ENCODE measurements at regions not wholly inside any gene's neighbourhood (a gene's known extent, or its start where the extent isn't known, plus 50 kb on each side); places are given as distances from the start of the nearest gene placed in this dataset.
A peak's percentile ranks its signal among the peaks of the same experiment; 100 is the strongest.

- ChIA-PET POLR2A (no interaction called here), CTCF (no interaction called here)
- no peak for DNase-seq
- no peak for ATAC-seq
- no peak overlapping the region for H3K27ac Mint-ChIP-seq
- no peaks in the 10 kb centered on the region for H3K4me1 Mint-ChIP-seq (ENCODE audit: low read depth)
- no peaks in the 10 kb centered on the region for H3K27me3 Mint-ChIP-seq (ENCODE audit: low read depth)
- no peaks in the 10 kb centered on the region for H3K9me3 Mint-ChIP-seq (ENCODE audit: insufficient read depth)
- H3K36me3 Mint-ChIP-seq (ENCODE audit: low read depth) = peaks cover 45% of the 10 kb centered on the region
- no peak overlapping the region for H3K4me3 Mint-ChIP-seq
These were observed 1163.3 kb downstream of the VRK1 start for GRCh38 chr14:97960436-97960835.

- H3K4me1 Mint-ChIP-seq (ENCODE audit: low read depth) = peaks cover 39% of the 10 kb centered on the region
- ChIA-PET CTCF (no interaction called here), POLR2A (no interaction called here)
- no peak overlapping the region for H3K27ac Mint-ChIP-seq
- ATAC-seq = no peak
- H3K4me3 Mint-ChIP-seq = no peak overlapping the region
- DNase-seq = peak; percentile 41
- H3K36me3 Mint-ChIP-seq (ENCODE audit: low read depth) = peaks cover 50% of the 10 kb centered on the region
- H3K9me3 Mint-ChIP-seq (ENCODE audit: insufficient read depth) = peaks cover 24% of the 10 kb centered on the region
- H3K27me3 Mint-ChIP-seq (ENCODE audit: low read depth) = no peaks in the 10 kb centered on the region
These were observed 1173.0 kb downstream of the VRK1 start for GRCh38 chr14:97970222-97970621.

- no peak for ATAC-seq
- no peaks in the 10 kb centered on the region for H3K27me3 Mint-ChIP-seq (ENCODE audit: low read depth)
- ChIA-PET CTCF (no interaction called here), POLR2A (no interaction called here)
- peak overlapping the region; percentile 95 for H3K27ac Mint-ChIP-seq
- H3K4me1 Mint-ChIP-seq (ENCODE audit: low read depth) = peaks cover 58% of the 10 kb centered on the region
- peaks cover 22% of the 10 kb centered on the region for H3K36me3 Mint-ChIP-seq (ENCODE audit: low read depth)
- H3K4me3 Mint-ChIP-seq = peak overlapping the region; percentile 93
- DNase-seq = no peak
- H3K9me3 Mint-ChIP-seq (ENCODE audit: insufficient read depth) = peaks cover 5% of the 10 kb centered on the region
These were observed 1178.0 kb downstream of the VRK1 start for GRCh38 chr14:97975216-97975615.

- peak overlapping the region; percentile 95 for H3K27ac Mint-ChIP-seq
- H3K4me3 Mint-ChIP-seq = peak overlapping the region; percentile 93
- no peak for DNase-seq
- no peaks in the 10 kb centered on the region for H3K27me3 Mint-ChIP-seq (ENCODE audit: low read depth)
- CTCF ChIA-PET = interaction anchor here (1.3 to 6.1 kb wide), 5 partner anchors 16 to 1290 kb away, joined by 3 to 114 read pairs (median 6); no protein-coding TSS in a partner anchor
- peaks cover 51% of the 10 kb centered on the region for H3K4me1 Mint-ChIP-seq (ENCODE audit: low read depth)
- peaks cover 18% of the 10 kb centered on the region for H3K36me3 Mint-ChIP-seq (ENCODE audit: low read depth)
- H3K9me3 Mint-ChIP-seq (ENCODE audit: insufficient read depth) = no peaks in the 10 kb centered on the region
- POLR2A ChIA-PET = interaction anchor here (0.6 to 3.9 kb wide), 7 partner anchors 18 to 1286 kb away, joined by 3 to 54 read pairs (median 3); no protein-coding TSS in a partner anchor
- ATAC-seq = no peak
These were observed 1178.8 kb downstream of the VRK1 start for GRCh38 chr14:97975962-97976361.

GRCh38 chr14:97976861-97977260 lies 1179.7 kb downstream of the VRK1 start:
- Mint-ChIP-seq H3K4me1 (ENCODE audit: low read depth) (peaks cover 56% of the 10 kb centered on the region), H3K36me3 (ENCODE audit: low read depth) (peaks cover 19% of the 10 kb centered on the region), H3K27me3 (ENCODE audit: low read depth) (no peaks in the 10 kb centered on the region), H3K27ac (peak overlapping the region; percentile 95), H3K4me3 (peak overlapping the region; percentile 93), H3K9me3 (ENCODE audit: insufficient read depth) (no peaks in the 10 kb centered on the region)
- ATAC-seq = no peak
- ChIA-PET POLR2A (interaction anchor here (0.6 to 3.9 kb wide), 9 partner anchors 17 to 1292 kb away, joined by 3 to 54 read pairs (median 6); no protein-coding TSS in a partner anchor), CTCF (interaction anchor here (1.3 to 6.1 kb wide), 10 partner anchors 15 to 1289 kb away, joined by 3 to 114 read pairs (median 10); no protein-coding TSS in a partner anchor)
- peak; percentile 42 for DNase-seq

GRCh38 chr14:97977651-97978261 lies 1180.6 kb downstream of the VRK1 start:
- H3K4me3 Mint-ChIP-seq = peak overlapping the region; percentile 93
- no peaks in the 10 kb centered on the region for H3K9me3 Mint-ChIP-seq (ENCODE audit: insufficient read depth)
- ChIA-PET POLR2A (interaction anchor here (0.5 to 3.9 kb wide), 25 partner anchors 15 to 1294 kb away, joined by 3 to 54 read pairs (median 4); partner anchors contain the start of gene BCL11B), CTCF (interaction anchor here (0.6 to 6.1 kb wide), 48 partner anchors 11 to 1297 kb away, joined by 3 to 114 read pairs (median 4); partner anchors contain the start of gene BCL11B)
- H3K27me3 Mint-ChIP-seq (ENCODE audit: low read depth) = no peaks in the 10 kb centered on the region
- peaks cover 52% of the 10 kb centered on the region for H3K4me1 Mint-ChIP-seq (ENCODE audit: low read depth)
- H3K27ac Mint-ChIP-seq = peak overlapping the region; percentile 95
- DNase-seq (peak; percentile 85), ATAC-seq (peak; percentile 91)
- peaks cover 17% of the 10 kb centered on the region for H3K36me3 Mint-ChIP-seq (ENCODE audit: low read depth)

- ChIA-PET POLR2A (interaction anchor here (0.7 to 3.9 kb wide), 21 partner anchors 15 to 1293 kb away, joined by 3 to 54 read pairs (median 5); partner anchors contain the start of gene BCL11B), CTCF (interaction anchor here (0.6 to 6.1 kb wide), 46 partner anchors 12 to 1296 kb away, joined by 3 to 114 read pairs (median 4); partner anchors contain the start of gene BCL11B)
- no peaks in the 10 kb centered on the region for H3K9me3 Mint-ChIP-seq (ENCODE audit: insufficient read depth)
- DNase-seq (peak; percentile 86), ATAC-seq (peak; percentile 90)
- peaks cover 52% of the 10 kb centered on the region for H3K4me1 Mint-ChIP-seq (ENCODE audit: low read depth)
- H3K36me3 Mint-ChIP-seq (ENCODE audit: low read depth) = peaks cover 15% of the 10 kb centered on the region
- H3K4me3 Mint-ChIP-seq = peak overlapping the region; percentile 93
- H3K27ac Mint-ChIP-seq = peak overlapping the region; percentile 95
- H3K27me3 Mint-ChIP-seq (ENCODE audit: low read depth) = no peaks in the 10 kb centered on the region
These were observed 1181.2 kb downstream of the VRK1 start for GRCh38 chr14:97978341-97978740.

- no peak for DNase-seq
- ChIA-PET CTCF (interaction anchor here (1.0 to 4.9 kb wide), 3 partner anchors 12 to 110 kb away, joined by 3 to 42 read pairs (median 3); no protein-coding TSS in a partner anchor), POLR2A (interaction anchor here (0.8 to 1.9 kb wide), 5 partner anchors 15 to 143 kb away, joined by 3 to 12 read pairs (median 3); no protein-coding TSS in a partner anchor)
- Mint-ChIP-seq H3K9me3 (ENCODE audit: insufficient read depth) (peaks cover 4% of the 10 kb centered on the region), H3K27ac (peak overlapping the region; percentile 90), H3K36me3 (ENCODE audit: low read depth) (peaks cover 4% of the 10 kb centered on the region), H3K4me1 (ENCODE audit: low read depth) (peaks cover 31% of the 10 kb centered on the region), H3K4me3 (no peak overlapping the region), H3K27me3 (ENCODE audit: low read depth) (no peaks in the 10 kb centered on the region)
- peak; percentile 54 for ATAC-seq
These were observed 1196.4 kb downstream of the VRK1 start for GRCh38 chr14:97993508-97994019.

GRCh38 chr14:97994020-97994531 lies 1196.9 kb downstream of the VRK1 start:
- POLR2A ChIA-PET = interaction anchor here (0.8 to 1.9 kb wide), 5 partner anchors 16 to 142 kb away, joined by 3 to 12 read pairs (median 3); no protein-coding TSS in a partner anchor
- H3K27ac Mint-ChIP-seq = peak overlapping the region; percentile 90

GRCh38 chr14:97995038-97995437 lies 1197.9 kb downstream of the VRK1 start:
- Mint-ChIP-seq H3K4me3 (no peak overlapping the region), H3K27ac (peak overlapping the region; percentile 90), H3K4me1 (ENCODE audit: low read depth) (peaks cover 31% of the 10 kb centered on the region), H3K36me3 (ENCODE audit: low read depth) (peaks cover 4% of the 10 kb centered on the region), H3K9me3 (ENCODE audit: insufficient read depth) (peaks cover 4% of the 10 kb centered on the region), H3K27me3 (ENCODE audit: low read depth) (no peaks in the 10 kb centered on the region)
- no peak for ATAC-seq
- DNase-seq = no peak
- CTCF ChIA-PET = interaction anchor here (1.0 to 2.3 kb wide), 3 partner anchors 11 to 144 kb away, joined by 3 to 12 read pairs (median 6); no protein-coding TSS in a partner anchor
- POLR2A ChIA-PET = interaction anchor here (0.9 to 3.5 kb wide), 2 partner anchors 18 to 109 kb away, joined by 3 to 15 read pairs; no protein-coding TSS in a partner anchor

More at GRCh38 chr14:97994020-97994531, 1196.9 kb downstream of the VRK1 start:
- H3K4me3 Mint-ChIP-seq = peak overlapping the region; percentile 1
- CTCF ChIA-PET = interaction anchor here (1.0 to 4.9 kb wide), 3 partner anchors 13 to 109 kb away, joined by 3 to 42 read pairs (median 3); no protein-coding TSS in a partner anchor
- peaks cover 4% of the 10 kb centered on the region for H3K36me3 Mint-ChIP-seq (ENCODE audit: low read depth)
- ATAC-seq (peak; percentile 76), DNase-seq (peak; percentile 42)
- no peaks in the 10 kb centered on the region for H3K27me3 Mint-ChIP-seq (ENCODE audit: low read depth)
- peaks cover 31% of the 10 kb centered on the region for H3K4me1 Mint-ChIP-seq (ENCODE audit: low read depth)
- H3K9me3 Mint-ChIP-seq (ENCODE audit: insufficient read depth) = peaks cover 4% of the 10 kb centered on the region

- POLR2A ChIA-PET = interaction anchor here (0.9 to 3.5 kb wide), 2 partner anchors 18 to 108 kb away, joined by 3 to 15 read pairs; no protein-coding TSS in a partner anchor
- H3K4me1 Mint-ChIP-seq (ENCODE audit: low read depth) = peaks cover 31% of the 10 kb centered on the region
These were observed 1198.3 kb downstream of the VRK1 start for GRCh38 chr14:97995531-97995930.

More at GRCh38 chr14:97995531-97995930, 1198.3 kb downstream of the VRK1 start:
- CTCF ChIA-PET = interaction anchor here (1.0 to 3.5 kb wide), 4 partner anchors 10 to 143 kb away, joined by 3 to 16 read pairs (median 9); no protein-coding TSS in a partner anchor
- no peak for DNase-seq
- H3K36me3 Mint-ChIP-seq (ENCODE audit: low read depth) = peaks cover 4% of the 10 kb centered on the region
- H3K27ac Mint-ChIP-seq = peak overlapping the region; percentile 90
- ATAC-seq = no peak
- no peaks in the 10 kb centered on the region for H3K27me3 Mint-ChIP-seq (ENCODE audit: low read depth)
- peaks cover 4% of the 10 kb centered on the region for H3K9me3 Mint-ChIP-seq (ENCODE audit: insufficient read depth)
- no peak overlapping the region for H3K4me3 Mint-ChIP-seq

Measured in activated CD8-positive, alpha-beta T cell treated with anti-CD3 and anti-CD28 coated beads, Interleukin-2, amount 10 ng/mL, durations not matched to agents 7 days and 5 days (primary cell).